ENCODE measurements at regions not wholly inside any gene's neighbourhood (a gene's known extent, or its start where the extent isn't known, plus 50 kb on each side); places are given as distances from the start of the nearest gene placed in this dataset.

DNA sequence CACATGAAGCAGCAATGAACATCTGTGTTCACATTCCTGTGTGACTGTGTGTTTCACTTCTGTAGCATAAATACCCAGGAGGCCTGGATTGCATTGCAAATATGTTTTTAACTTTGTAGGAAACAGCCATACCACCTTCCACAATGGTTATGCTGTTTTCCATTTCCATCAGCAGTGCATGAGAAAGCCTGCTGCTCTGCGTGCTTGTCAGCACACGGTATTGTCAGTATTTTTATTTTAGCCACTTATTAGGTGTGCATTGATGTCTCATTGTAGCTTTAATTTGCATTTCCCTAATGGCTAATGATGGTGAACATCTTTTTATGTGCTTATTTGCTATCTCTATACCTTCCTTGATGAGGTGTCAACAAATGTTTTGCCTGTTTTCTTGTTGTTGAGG, 355.9 kb downstream of the TRIML1 start:
- TF ChIP-seq CTCF (IDR thresholded peaks at IDR 0.05; ENCODE audit: low read length): no peak
- TF ChIP-seq EZH2 (optimal IDR thresholded peaks at IDR 0.05; ENCODE audit: low read depth, low read length): no peak
- no peak for TF ChIP-seq EZH2phosphoT487 (IDR thresholded peaks at IDR 0.05; ENCODE audit: low read length)
